ENCODE measurements at regions not wholly inside any gene's neighbourhood (a gene's known extent, or its start where the extent isn't known, plus 50 kb on each side); places are given as distances from the start of the nearest gene placed in this dataset.

GRCh38 chr4:148812101-148812500 is 369.9 kb upstream of the NR3C2 start:
- TF ChIP-seq CTCF (IDR thresholded peaks at IDR 0.05) (no peak), POLR2A (IDR thresholded peaks at IDR 0.05) (no peak)
